ENCODE measurements at regions not wholly inside any gene's neighbourhood (a gene's known extent, or its start where the extent isn't known, plus 50 kb on each side); places are given as distances from the start of the nearest gene placed in this dataset.
"Not testable (repeated sequence)": the region's sequence is repeated elsewhere in the genome, so short reads cannot be mapped to it uniquely, and the experiment has no call there.

DNA sequence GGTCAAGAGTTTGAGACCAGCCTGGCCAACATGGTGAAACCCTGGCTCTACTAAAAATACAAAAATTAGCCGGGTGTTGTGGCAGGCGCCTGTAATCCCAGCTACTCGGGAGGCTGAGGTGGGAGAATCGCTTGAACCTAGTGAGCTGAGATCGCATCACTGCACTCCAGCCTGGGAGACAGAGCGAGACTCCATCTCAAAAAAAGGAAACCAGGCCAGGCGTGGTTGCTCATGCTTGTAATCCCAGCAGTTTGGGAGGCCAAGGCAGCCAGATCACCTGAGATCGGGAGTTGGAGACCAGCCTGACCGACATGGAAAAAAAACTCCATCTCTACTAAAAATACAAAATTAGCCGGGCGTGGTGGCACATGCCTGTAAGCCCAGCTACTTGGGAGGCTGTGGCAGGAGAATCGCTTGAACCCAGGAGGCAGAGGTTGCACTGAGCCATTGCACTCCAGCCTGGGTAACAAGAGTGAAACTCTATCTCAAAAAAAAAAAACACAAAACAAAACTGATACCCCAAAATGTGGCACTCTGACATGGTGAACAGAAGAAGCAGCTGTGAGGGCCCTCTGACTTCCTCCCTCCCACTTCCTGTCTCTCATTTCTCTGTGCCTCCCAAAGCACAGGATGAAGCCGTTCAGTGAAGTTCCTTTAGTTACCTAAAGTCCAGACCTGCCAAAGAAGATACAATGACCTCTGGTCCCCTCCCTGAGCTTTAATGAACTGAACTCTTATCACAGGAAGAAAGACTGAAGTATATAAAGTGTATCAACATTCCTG, 93.2 kb upstream of the GRIN2A start:
- H3K36me3 Mint-ChIP-seq; H3K27ac ChIP-seq (ENCODE audit: low read depth, low read length); H3K27me3 Mint-ChIP-seq; DNase-seq; H3K36me3 ChIP-seq (ENCODE audit: insufficient read depth, low read length); H3K27me3 ChIP-seq (ENCODE audit: insufficient read depth, low read length); H3K4me3 ChIP-seq (ENCODE audit: low read length in 2 of 2); H3K9me3 ChIP-seq (ENCODE audit: control insufficient read depth in 1 of 2, low read length in 2 of 2); H3K4me1 ChIP-seq (ENCODE audit: insufficient read depth, low read length); POLR2A ChIA-PET (ENCODE audit: partially characterized antibody); intact Hi-C loops (cut with micrococcal nuclease); H3K4me3 Mint-ChIP-seq: not testable (repeated sequence)
- peak overlapping the region in 5 of 7 donors; percentile 5 to 72 (median 46) for H3K27ac Mint-ChIP-seq
- CTCF ChIA-PET (ENCODE audit: partially characterized antibody): interaction anchor here (1.1 to 1.2 kb wide), 2 partner anchors 19 to 232 kb away, joined by 3 read pairs; no protein-coding TSS in a partner anchor
- peaks cover 5 to 12% (median 9%) of the 10 kb centered on the region in 4 donors for H3K4me1 Mint-ChIP-seq
- H3K9me3 Mint-ChIP-seq: peaks cover 2 to 19% (median 9%) of the 10 kb centered on the region in 8 donors

DNA sequence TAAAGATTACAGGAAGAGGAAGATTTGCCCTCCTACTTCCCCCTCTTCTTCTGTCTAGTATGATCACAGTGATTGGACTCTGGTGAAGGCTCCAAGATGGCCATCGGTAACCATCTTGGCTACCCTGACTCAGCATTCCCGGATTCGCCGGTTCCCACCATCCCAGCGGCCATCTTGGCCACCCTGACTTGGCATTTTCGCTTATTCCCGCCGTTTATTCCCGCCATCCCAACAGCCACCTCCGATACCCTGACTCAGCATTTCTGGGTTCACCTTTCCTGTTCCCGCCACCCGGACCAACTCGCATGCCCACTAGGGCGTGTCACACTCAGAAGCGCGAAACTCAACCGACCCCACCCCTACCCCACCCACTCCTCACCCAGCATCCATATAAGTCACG, 95.4 kb upstream of the GRIN2A start:
- ChIA-PET CTCF (ENCODE audit: partially characterized antibody) (interaction anchor here (1.4 kb wide), 1 partner anchor 20 kb away, joined by 4 read pairs; no protein-coding TSS in a partner anchor), POLR2A (ENCODE audit: partially characterized antibody) (no interaction called here)
- H3K4me1 ChIP-seq (ENCODE audit: insufficient read depth, low read length): peaks cover 7% of the 10 kb centered on the region
- H3K9me3 ChIP-seq (ENCODE audit: control insufficient read depth in 1 of 2, low read length in 2 of 2): no peaks in the 10 kb centered on the region
- no peaks in the 10 kb centered on the region for H3K27me3 ChIP-seq (ENCODE audit: insufficient read depth, low read length)
- no peak overlapping the region for H3K27ac ChIP-seq (ENCODE audit: low read depth, low read length)
- Mint-ChIP-seq H3K27me3 (no peaks in the 10 kb centered on the region), H3K4me1 (peaks cover 5 to 12% (median 9%) of the 10 kb centered on the region in 4 donors), H3K36me3 (no peaks in the 10 kb centered on the region), H3K4me3 (no peak overlapping the region), H3K9me3 (peaks cover 0 to 11% (median 5%) of the 10 kb centered on the region in 8 donors), H3K27ac (peak overlapping the region in 1 of 7 donors; percentile 36)
- H3K4me3 ChIP-seq (ENCODE audit: low read length in 2 of 2): no peak overlapping the region
- H3K36me3 ChIP-seq (ENCODE audit: insufficient read depth, low read length): no peaks in the 10 kb centered on the region
- no peak for DNase-seq
- intact Hi-C loops (cut with micrococcal nuclease): no loop called here

GRCh38 chr16:10280262-10281170, 98.3 kb upstream of the GRIN2A start:
- CTCF ChIA-PET (ENCODE audit: partially characterized antibody): no interaction called here
- intact Hi-C loops (cut with micrococcal nuclease): no loop called here
- H3K27me3 Mint-ChIP-seq: peaks cover 0 to 2% of the 10 kb centered on the region in 2 donors

DNA sequence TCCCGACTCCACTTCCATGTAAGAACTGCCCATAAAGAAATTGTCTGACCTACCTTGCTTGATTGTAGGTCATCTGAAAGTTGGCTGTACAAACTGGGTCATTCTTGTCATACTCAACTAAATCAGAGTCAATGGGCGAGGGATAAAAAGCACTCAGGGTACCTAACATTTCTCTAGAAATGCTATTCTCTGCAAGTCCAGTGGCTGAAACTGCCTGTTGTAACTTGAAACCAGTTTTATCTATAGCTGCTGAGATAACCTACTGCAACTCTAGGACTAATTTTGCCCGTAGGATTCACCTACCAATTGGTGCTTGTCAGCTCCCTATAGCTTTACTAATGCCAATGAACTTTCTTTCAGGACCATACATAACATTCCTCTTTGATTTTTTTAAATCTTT, 100.1 kb upstream of the GRIN2A start:
- Histone ChIP-seq H3K36me3 (ENCODE audit: insufficient read depth, low read length) (no peaks in the 10 kb centered on the region), H3K27me3 (ENCODE audit: insufficient read depth, low read length) (no peaks in the 10 kb centered on the region), H3K9me3 (ENCODE audit: control insufficient read depth in 1 of 2, low read length in 2 of 2) (no peaks in the 10 kb centered on the region), H3K4me1 (ENCODE audit: insufficient read depth, low read length) (no peaks in the 10 kb centered on the region), H3K4me3 (ENCODE audit: low read length in 2 of 2) (no peak overlapping the region), H3K27ac (ENCODE audit: low read depth, low read length) (no peak overlapping the region)
- CTCF ChIA-PET (ENCODE audit: partially characterized antibody): no interaction called here
- Mint-ChIP-seq H3K36me3 (no peaks in the 10 kb centered on the region), H3K4me3 (no peak overlapping the region), H3K9me3 (peaks cover 0 to 9% (median 3%) of the 10 kb centered on the region in 8 donors), H3K4me1 (no peaks in the 10 kb centered on the region), H3K27ac (no peak overlapping the region), H3K27me3 (peaks cover 0 to 3% of the 10 kb centered on the region in 2 donors)
- intact Hi-C loops (cut with micrococcal nuclease): no loop called here
- no peak for DNase-seq
- POLR2A ChIA-PET (ENCODE audit: partially characterized antibody): no interaction called here

More at GRCh38 chr16:10280262-10281170, 98.3 kb upstream of the GRIN2A start:
- no peak overlapping the region for H3K27ac ChIP-seq (ENCODE audit: low read depth, low read length)
- no peaks in the 10 kb centered on the region for H3K9me3 ChIP-seq (ENCODE audit: control insufficient read depth in 1 of 2, low read length in 2 of 2)
- H3K36me3 Mint-ChIP-seq: no peaks in the 10 kb centered on the region
- DNase-seq: no peak
- POLR2A ChIA-PET (ENCODE audit: partially characterized antibody): no interaction called here
- no peak overlapping the region for H3K27ac Mint-ChIP-seq
- H3K4me1 ChIP-seq (ENCODE audit: insufficient read depth, low read length): peaks cover 5% of the 10 kb centered on the region
- H3K27me3 ChIP-seq (ENCODE audit: insufficient read depth, low read length): no peaks in the 10 kb centered on the region
- H3K9me3 Mint-ChIP-seq: peaks cover 0 to 9% (median 5%) of the 10 kb centered on the region in 8 donors
- H3K4me3 ChIP-seq (ENCODE audit: low read length in 2 of 2): no peak overlapping the region
- H3K4me1 Mint-ChIP-seq: peaks cover 4 to 12% (median 8%) of the 10 kb centered on the region in 4 donors
- H3K36me3 ChIP-seq (ENCODE audit: insufficient read depth, low read length): no peaks in the 10 kb centered on the region
- peak overlapping the region in 1 of 8 donors; percentile 48 for H3K4me3 Mint-ChIP-seq

- H3K4me3 Mint-ChIP-seq; POLR2A ChIA-PET (ENCODE audit: partially characterized antibody); H3K36me3 Mint-ChIP-seq; H3K4me3 ChIP-seq (ENCODE audit: low read length in 2 of 2); H3K9me3 Mint-ChIP-seq; H3K4me1 Mint-ChIP-seq; H3K36me3 ChIP-seq (ENCODE audit: insufficient read depth, low read length); DNase-seq; H3K4me1 ChIP-seq (ENCODE audit: insufficient read depth, low read length); H3K9me3 ChIP-seq (ENCODE audit: control insufficient read depth in 1 of 2, low read length in 2 of 2); H3K27me3 ChIP-seq (ENCODE audit: insufficient read depth, low read length); CTCF ChIA-PET (ENCODE audit: partially characterized antibody); intact Hi-C loops (cut with micrococcal nuclease); H3K27me3 Mint-ChIP-seq; H3K27ac ChIP-seq (ENCODE audit: low read depth, low read length): not testable (repeated sequence)
- peak overlapping the region in 2 of 7 donors; percentile 48 to 58 for H3K27ac Mint-ChIP-seq
Observed at GRCh38 chr16:10283246-10283645, 101.0 kb upstream of the GRIN2A start.

DNA sequence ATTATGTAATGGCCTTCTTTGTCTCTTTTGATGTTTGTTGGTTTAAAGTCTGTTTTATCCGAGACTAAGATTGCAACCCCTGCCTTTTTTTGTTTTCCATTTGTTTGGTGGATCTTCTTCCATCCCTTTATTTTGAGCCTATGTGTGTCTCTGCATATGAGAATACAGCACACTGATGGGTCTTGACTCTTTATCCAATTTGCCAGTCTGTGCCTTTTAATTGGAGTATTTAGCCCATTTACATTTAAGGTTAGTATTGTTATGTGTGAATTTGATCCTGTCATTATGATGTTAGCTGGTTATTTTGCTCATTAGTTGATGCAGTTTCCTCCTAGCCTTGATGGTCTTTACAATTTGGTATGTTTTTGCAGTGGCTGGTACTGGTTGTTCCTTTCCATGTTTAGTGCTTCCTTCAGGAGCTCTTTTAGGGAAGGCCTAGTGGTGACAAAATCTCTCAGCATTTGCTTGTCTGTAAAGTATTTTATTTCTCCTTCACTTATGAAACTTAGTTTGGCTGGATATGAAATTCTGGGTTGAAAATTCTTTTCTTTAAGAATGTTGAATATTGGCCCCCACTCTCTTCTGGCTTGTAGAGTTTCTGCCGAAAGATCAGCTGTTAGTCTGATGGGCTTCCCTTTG, 95.3 kb upstream of the ATF7IP2 start:
- peaks cover 5 to 18% of the 10 kb centered on the region in 2 donors for H3K27me3 Mint-ChIP-seq
- CTCF ChIA-PET (ENCODE audit: partially characterized antibody); DNase-seq; H3K4me3 Mint-ChIP-seq; H3K27ac ChIP-seq (ENCODE audit: low read depth, low read length); intact Hi-C loops (cut with micrococcal nuclease); H3K4me1 Mint-ChIP-seq; POLR2A ChIA-PET (ENCODE audit: partially characterized antibody); H3K27ac Mint-ChIP-seq; H3K4me3 ChIP-seq (ENCODE audit: low read length in 2 of 2); H3K27me3 ChIP-seq (ENCODE audit: insufficient read depth, low read length); H3K36me3 ChIP-seq (ENCODE audit: insufficient read depth, low read length); H3K9me3 ChIP-seq (ENCODE audit: control insufficient read depth in 1 of 2, low read length in 2 of 2); H3K4me1 ChIP-seq (ENCODE audit: insufficient read depth, low read length): not testable (repeated sequence)
- H3K36me3 Mint-ChIP-seq: peaks cover 0 to 13% of the 10 kb centered on the region in 2 donors
- peaks cover 0 to 42% (median 29%) of the 10 kb centered on the region in 8 donors for H3K9me3 Mint-ChIP-seq

DNA sequence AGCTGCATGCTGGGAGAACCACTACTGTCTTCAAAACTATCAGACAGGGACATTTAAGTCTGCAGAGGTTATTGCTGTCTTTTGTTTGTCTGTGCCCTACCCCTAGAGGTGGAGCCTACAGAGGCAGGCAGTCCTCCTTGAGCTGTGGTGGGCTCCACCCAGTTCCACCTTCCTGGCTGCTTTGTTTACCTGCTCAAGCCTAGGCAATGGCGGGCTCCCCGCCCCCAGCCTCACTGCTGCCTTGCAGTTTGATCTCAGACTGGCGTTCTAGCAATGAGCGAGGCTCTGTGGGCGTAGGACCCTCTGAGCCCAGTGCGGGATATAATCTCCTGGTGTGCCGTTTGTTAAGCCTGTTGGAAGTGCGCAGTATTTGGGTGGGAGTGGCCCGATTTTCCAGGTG, 93.7 kb upstream of the ATF7IP2 start:
- CTCF ChIA-PET (ENCODE audit: partially characterized antibody); H3K4me3 ChIP-seq (ENCODE audit: low read length in 2 of 2); H3K27me3 ChIP-seq (ENCODE audit: insufficient read depth, low read length); H3K27ac Mint-ChIP-seq; H3K27ac ChIP-seq (ENCODE audit: low read depth, low read length); H3K4me1 ChIP-seq (ENCODE audit: insufficient read depth, low read length); POLR2A ChIA-PET (ENCODE audit: partially characterized antibody); H3K4me1 Mint-ChIP-seq; H3K9me3 ChIP-seq (ENCODE audit: control insufficient read depth in 1 of 2, low read length in 2 of 2); DNase-seq; H3K4me3 Mint-ChIP-seq; H3K36me3 ChIP-seq (ENCODE audit: insufficient read depth, low read length); intact Hi-C loops (cut with micrococcal nuclease): not testable (repeated sequence)
- H3K9me3 Mint-ChIP-seq: peaks cover 0 to 42% (median 29%) of the 10 kb centered on the region in 8 donors
- H3K36me3 Mint-ChIP-seq: peaks cover 0 to 13% of the 10 kb centered on the region in 2 donors
- H3K27me3 Mint-ChIP-seq: peaks cover 5 to 19% of the 10 kb centered on the region in 2 donors
